ENCODE measurements at regions not wholly inside any gene's neighbourhood (a gene's known extent, or its start where the extent isn't known, plus 50 kb on each side); places are given as distances from the start of the nearest gene placed in this dataset.

- no peak for TF ChIP-seq PATZ1 (CRISPR knock-in tag; IDR thresholded peaks at IDR 0.05; ENCODE audit: borderline replicate concordance)
- no peak for TF ChIP-seq BACH2 (CRISPR knock-in tag; IDR thresholded peaks at IDR 0.05; ENCODE audit: borderline replicate concordance)
- no peak for TF ChIP-seq PPARA (CRISPR knock-in tag; IDR thresholded peaks at IDR 0.05; ENCODE audit: borderline replicate concordance)
- TF ChIP-seq OSR1 (CRISPR knock-in tag; IDR thresholded peaks at IDR 0.05) = no peak
- no peak for TF ChIP-seq ZC3H10 (CRISPR knock-in tag; IDR thresholded peaks at IDR 0.05)
Observed at GRCh38 chr13:34414616-34415015, 527.5 kb upstream of the NBEA start (continued).

- no peak for TF ChIP-seq ESRRG (CRISPR knock-in tag; IDR thresholded peaks at IDR 0.05)
- TF ChIP-seq ZNF70 (CRISPR knock-in tag; IDR thresholded peaks at IDR 0.05) = no peak
- TF ChIP-seq TCF4 (CRISPR knock-in tag; IDR thresholded peaks at IDR 0.05; ENCODE audit: borderline replicate concordance) = no peak
- no peak for TF ChIP-seq CSDC2 (CRISPR knock-in tag; IDR thresholded peaks at IDR 0.05)
- no peak for TF ChIP-seq ISL1 (CRISPR knock-in tag; IDR thresholded peaks at IDR 0.05)
- TF ChIP-seq CREB5 (CRISPR knock-in tag; IDR thresholded peaks at IDR 0.05; ENCODE audit: low read depth) = no peak
- TF ChIP-seq PPARA (CRISPR knock-in tag; IDR thresholded peaks at IDR 0.05; ENCODE audit: borderline replicate concordance) = no peak
- no peak for TF ChIP-seq ZNF8 (CRISPR knock-in tag; IDR thresholded peaks at IDR 0.05)
- no peak for TF ChIP-seq ARNTL (CRISPR knock-in tag; IDR thresholded peaks at IDR 0.05; ENCODE audit: borderline replicate concordance, low read depth)
- no peak for TF ChIP-seq SNAI2 (CRISPR knock-in tag; IDR thresholded peaks at IDR 0.05)
- no peak for TF ChIP-seq CSRNP3 (CRISPR knock-in tag; IDR thresholded peaks at IDR 0.05)
- TF ChIP-seq ZFP3 (CRISPR knock-in tag; IDR thresholded peaks at IDR 0.05) = no peak
- no peak for TF ChIP-seq GLIS3 (CRISPR knock-in tag; IDR thresholded peaks at IDR 0.05)
- no peak for TF ChIP-seq BACH2 (CRISPR knock-in tag; IDR thresholded peaks at IDR 0.05; ENCODE audit: borderline replicate concordance)
- no peak for TF ChIP-seq RARB (CRISPR knock-in tag; IDR thresholded peaks at IDR 0.05)
- no peak for TF ChIP-seq POU6F1 (CRISPR knock-in tag; IDR thresholded peaks at IDR 0.05; ENCODE audit: borderline replicate concordance, low read depth)
- no peak for ATAC-seq
Observed at GRCh38 chr13:34416971-34417380, 525.1 kb upstream of the NBEA start.

- ATAC-seq = no peak
- TF ChIP-seq SNAI2 (CRISPR knock-in tag; IDR thresholded peaks at IDR 0.05) (no peak), ARNTL (CRISPR knock-in tag; IDR thresholded peaks at IDR 0.05; ENCODE audit: borderline replicate concordance, low read depth) (no peak), CSRNP3 (CRISPR knock-in tag; IDR thresholded peaks at IDR 0.05) (no peak), ESRRG (CRISPR knock-in tag; IDR thresholded peaks at IDR 0.05) (no peak), TOX (CRISPR knock-in tag; IDR thresholded peaks at IDR 0.05; ENCODE audit: borderline replicate concordance) (no peak), OSR1 (CRISPR knock-in tag; IDR thresholded peaks at IDR 0.05) (no peak), TSHZ2 (CRISPR knock-in tag; IDR thresholded peaks at IDR 0.05) (no peak)
Observed at GRCh38 chr13:34417896-34418295, 524.2 kb upstream of the NBEA start.

Measured in SK-N-SH treated with all-trans-retinoic acid at 6 μM for 48 hours (cell line).